ENCODE measurements at regions not wholly inside any gene's neighbourhood (a gene's known extent, or its start where the extent isn't known, plus 50 kb on each side); places are given as distances from the start of the nearest gene placed in this dataset.

DNA sequence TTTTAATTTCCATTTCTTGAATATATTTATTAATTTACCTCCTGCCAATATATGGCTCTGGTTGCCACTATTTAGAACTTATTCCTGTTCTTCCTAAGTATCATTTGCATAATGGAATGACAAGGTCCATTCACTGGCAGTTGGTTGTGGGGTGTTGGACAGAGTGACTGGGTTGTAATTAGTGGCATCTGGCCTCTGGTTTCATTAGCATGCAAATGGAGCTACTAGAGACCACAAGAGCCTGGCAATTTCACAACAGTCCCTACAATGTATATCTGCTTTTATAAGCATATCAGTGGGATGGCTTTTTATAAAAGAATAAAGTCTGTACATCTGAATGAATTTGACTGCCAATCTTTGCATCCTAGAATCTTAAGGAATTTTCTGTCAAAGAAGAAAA lies 1030.9 kb upstream of the CDH8 start:
- Histone ChIP-seq H3K9me3 (ENCODE audit: control insufficient read depth in 1 of 2, insufficient read depth in 1 of 2, low read length in 2 of 2) (peaks cover 0 to 4% of the 10 kb centered on the region in 2 experiments), H3K27me3 (ENCODE audit: control insufficient read depth in 1 of 2, insufficient read depth in 2 of 2, low read length in 2 of 2) (no peaks in the 10 kb centered on the region), H3K4me3 (ENCODE audit: low read length) (no peak overlapping the region), H3K4me1 (ENCODE audit: insufficient read depth, low read length) (no peaks in the 10 kb centered on the region), H3K27ac (ENCODE audit: low read depth in 1 of 2, low read length in 2 of 2) (no peak overlapping the region), H3K36me3 (ENCODE audit: insufficient read depth, low read length) (no peaks in the 10 kb centered on the region)
- H3K36me3 Mint-ChIP-seq (ENCODE audit: low read depth), result no peaks in the 10 kb centered on the region
- intact Hi-C loops (cut with DNase I, micrococcal nuclease), result no loop called here
- TF ChIP-seq CTCF (IDR thresholded peaks at IDR 0.05), result no peak
- no peak overlapping the region for H3K4me3 Mint-ChIP-seq
- H3K27me3 Mint-ChIP-seq, result no peaks in the 10 kb centered on the region
- ATAC-seq (ENCODE audit: poor library complexity) (no peak), DNase-seq (no peak)
- no peak overlapping the region for H3K27ac Mint-ChIP-seq
- H3K4me1 Mint-ChIP-seq (ENCODE audit: low read depth), result no peaks in the 10 kb centered on the region
- H3K9me3 Mint-ChIP-seq, result peaks cover 19% of the 10 kb centered on the region
- ChIA-PET POLR2A (no interaction called here), CTCF (interaction anchor here (0.6 kb wide), 1 partner anchor 14 kb away, joined by 3 read pairs; no protein-coding TSS in a partner anchor)

DNA sequence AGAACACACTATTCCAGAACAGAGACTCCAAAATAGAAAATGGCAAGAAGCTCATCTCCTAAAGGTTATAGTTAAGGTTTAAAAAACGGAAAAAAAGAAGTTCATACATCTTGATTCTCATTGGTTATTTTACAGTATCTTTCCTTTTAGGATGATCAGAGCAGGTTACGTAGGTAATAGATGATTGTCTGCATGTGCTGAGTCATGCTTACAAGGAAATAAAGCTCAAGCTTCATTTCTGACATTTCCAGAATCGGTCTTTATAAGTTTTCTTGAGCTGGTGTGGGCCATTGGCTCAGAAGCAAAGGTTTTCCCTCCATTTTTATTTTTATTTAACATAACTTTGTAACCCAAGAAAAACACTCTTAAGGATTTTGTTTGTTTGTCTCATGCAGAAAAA lies 1030.3 kb upstream of the CDH8 start:
- Histone ChIP-seq H3K36me3 (ENCODE audit: insufficient read depth, low read length) (no peaks in the 10 kb centered on the region), H3K4me1 (ENCODE audit: insufficient read depth, low read length) (no peaks in the 10 kb centered on the region), H3K9me3 (ENCODE audit: control insufficient read depth in 1 of 2, insufficient read depth in 1 of 2, low read length in 2 of 2) (peaks cover 0 to 7% of the 10 kb centered on the region in 2 experiments), H3K27ac (ENCODE audit: low read depth in 1 of 2, low read length in 2 of 2) (no peak overlapping the region), H3K27me3 (ENCODE audit: control insufficient read depth in 1 of 2, insufficient read depth in 2 of 2, low read length in 2 of 2) (no peaks in the 10 kb centered on the region), H3K4me3 (ENCODE audit: low read length) (no peak overlapping the region)
- ChIA-PET CTCF (no interaction called here), POLR2A (no interaction called here)
- no peaks in the 10 kb centered on the region for H3K27me3 Mint-ChIP-seq
- no peak for TF ChIP-seq CTCF (IDR thresholded peaks at IDR 0.05)
- no peak overlapping the region for H3K27ac Mint-ChIP-seq
- intact Hi-C loops (cut with DNase I, micrococcal nuclease), result no loop called here
- DNase-seq (no peak), ATAC-seq (ENCODE audit: poor library complexity) (no peak)
- H3K4me1 Mint-ChIP-seq (ENCODE audit: low read depth), result no peaks in the 10 kb centered on the region
- no peak overlapping the region for H3K4me3 Mint-ChIP-seq
- no peaks in the 10 kb centered on the region for H3K36me3 Mint-ChIP-seq (ENCODE audit: low read depth)
- H3K9me3 Mint-ChIP-seq, result peaks cover 16% of the 10 kb centered on the region

- no peaks in the 10 kb centered on the region for H3K36me3 Mint-ChIP-seq (ENCODE audit: low read depth)
- H3K9me3 Mint-ChIP-seq, result peaks cover 17% of the 10 kb centered on the region
- H3K27ac Mint-ChIP-seq, result no peak overlapping the region
- DNase-seq (no peak), ATAC-seq (ENCODE audit: poor library complexity) (no peak)
- Histone ChIP-seq H3K36me3 (ENCODE audit: insufficient read depth, low read length) (no peaks in the 10 kb centered on the region), H3K4me1 (ENCODE audit: insufficient read depth, low read length) (no peaks in the 10 kb centered on the region), H3K4me3 (ENCODE audit: low read length) (no peak overlapping the region), H3K27ac (ENCODE audit: low read depth in 1 of 2, low read length in 2 of 2) (no peak overlapping the region), H3K27me3 (ENCODE audit: control insufficient read depth in 1 of 2, insufficient read depth in 2 of 2, low read length in 2 of 2) (no peaks in the 10 kb centered on the region), H3K9me3 (ENCODE audit: control insufficient read depth in 1 of 2, insufficient read depth in 1 of 2, low read length in 2 of 2) (peaks cover 8 to 12% of the 10 kb centered on the region in 2 experiments)
- intact Hi-C loops (cut with DNase I, micrococcal nuclease), result no loop called here
- ChIA-PET POLR2A (no interaction called here), CTCF (no interaction called here)
- H3K4me1 Mint-ChIP-seq (ENCODE audit: low read depth), result no peaks in the 10 kb centered on the region
- H3K4me3 Mint-ChIP-seq, result no peak overlapping the region
- no peaks in the 10 kb centered on the region for H3K27me3 Mint-ChIP-seq
- no peak for TF ChIP-seq CTCF (IDR thresholded peaks at IDR 0.05)
These were observed 1025.1 kb upstream of the CDH8 start for GRCh38 chr16:63061319-63061718.

Data from CD4-positive, alpha-beta T cell (primary cell).